ENCODE measurements at regions not wholly inside any gene's neighbourhood (a gene's known extent, or its start where the extent isn't known, plus 50 kb on each side); places are given as distances from the start of the nearest gene placed in this dataset.

- TF ChIP-seq ZNF512 (tag; IDR thresholded peaks at IDR 0.05), result no peak
- TF ChIP-seq ZEB2 (IDR thresholded peaks at IDR 0.05), result 0 out of 2 replicates have a peak, but pooled peaks have one; percentile 51
- peak; percentile 14; the same call in 1 of the 2 replicates for TF ChIP-seq TAL1 (IDR thresholded peaks at IDR 0.05)
- TF ChIP-seq DIDO1 (tag; IDR thresholded peaks at IDR 0.05; ENCODE audit: low read depth), result no peak
- peak; percentile 72 for TF ChIP-seq ARID1B (IDR thresholded peaks at IDR 0.05)
- no peak for TF ChIP-seq RFX5 (IDR thresholded peaks at IDR 0.05; ENCODE audit: low read depth, low read length)
- TF ChIP-seq CTBP1 (IDR thresholded peaks at IDR 0.05; ENCODE audit: borderline replicate concordance), result no peak
- no peak for TF ChIP-seq CBX8 (IDR thresholded peaks at IDR 0.05; ENCODE audit: borderline replicate concordance, extremely low read depth, low read depth, low read length, poor library complexity, severe bottlenecking)
- TF ChIP-seq HDGF (IDR thresholded peaks at IDR 0.05), result 0 out of 2 replicates have a peak, but pooled peaks have one; percentile 51
- no peak for TF ChIP-seq UBTF (IDR thresholded peaks at IDR 0.05; ENCODE audit: borderline replicate concordance in 1 of 2, low read depth in 2 of 2, low read length in 2 of 2)
- no peak for TF ChIP-seq BRF1 (IDR thresholded peaks at IDR 0.05; ENCODE audit: borderline replicate concordance, extremely low read depth, insufficient read length)
- no peak for TF ChIP-seq POLR3G (IDR thresholded peaks at IDR 0.05; ENCODE audit: extremely low read depth, insufficient read length, insufficient replicate concordance)
- no peak for TF ChIP-seq SUPT5H (IDR thresholded peaks at IDR 0.05)
- no peak for TF ChIP-seq ZNF217 (CRISPR knock-in tag; IDR thresholded peaks at IDR 0.05)
- TF ChIP-seq MXD1 (CRISPR knock-in tag; IDR thresholded peaks at IDR 0.05; ENCODE audit: borderline replicate concordance, poor library complexity, severe bottlenecking), result no peak
- TF ChIP-seq ZNF592 (IDR thresholded peaks at IDR 0.05), result peak; percentile 72; the same call in 1 of the 2 replicates
- TF ChIP-seq KDM4B (IDR thresholded peaks at IDR 0.05; ENCODE audit: borderline replicate concordance in 2 of 2, low read depth in 1 of 2), result no peak
- no peak for TF ChIP-seq PHB (CRISPR knock-in tag; IDR thresholded peaks at IDR 0.05)
- 0 out of 2 replicates have a peak, but pooled peaks have one; percentile 11 for TF ChIP-seq CBFA2T2 (conservative IDR thresholded peaks at IDR 0.05)
- TF ChIP-seq HES1 (IDR thresholded peaks at IDR 0.05; ENCODE audit: low read depth), result peak; percentile 23; the same call in 1 of the 2 replicates
Measured at GRCh38 chr11:33952805-33953204, 60.9 kb upstream of the LMO2 start (continued).

Data from K562 (cell line).